Stimulated activated CD4-positive, alpha-beta T cell treated with anti-CD3 and anti-CD28 coated beads, Interleukin-4, amount 100 ng/mL, for 24 hours (primary cell): ENCODE measurements at regions not wholly inside any gene's neighbourhood (a gene's known extent, or its start where the extent isn't known, plus 50 kb on each side); places are given as distances from the start of the nearest gene placed in this dataset.
"Not testable (repeated sequence)": the region's sequence is repeated elsewhere in the genome, so short reads cannot be mapped to it uniquely, and the experiment has no call there.

ENCODE experiments used
- DNase-seq: peaks from one replicate; pipeline ENCODE4 v3.0.0-alpha.2; 2020

DNA sequence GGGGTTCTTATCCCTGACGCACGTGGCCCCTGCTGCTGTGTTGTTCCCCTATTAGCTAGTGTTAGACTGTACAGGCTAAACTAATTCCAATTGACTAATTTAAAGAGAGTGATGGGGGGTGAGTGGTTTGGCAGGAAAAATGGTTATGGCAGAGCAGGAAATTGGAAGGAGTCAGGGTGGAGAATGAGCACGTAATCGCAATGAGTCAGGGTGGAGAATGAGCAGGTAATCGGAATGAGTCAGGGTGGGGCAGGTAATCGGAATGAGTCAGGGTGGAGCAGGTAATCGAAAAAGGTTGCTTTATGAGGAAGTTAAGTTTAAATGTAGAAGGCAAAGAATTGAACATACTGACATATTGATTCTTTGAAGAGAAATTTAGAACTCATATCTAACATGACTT is 1002.6 kb upstream of the HS3ST1 start:
- DNase-seq: not testable (repeated sequence)

DNA sequence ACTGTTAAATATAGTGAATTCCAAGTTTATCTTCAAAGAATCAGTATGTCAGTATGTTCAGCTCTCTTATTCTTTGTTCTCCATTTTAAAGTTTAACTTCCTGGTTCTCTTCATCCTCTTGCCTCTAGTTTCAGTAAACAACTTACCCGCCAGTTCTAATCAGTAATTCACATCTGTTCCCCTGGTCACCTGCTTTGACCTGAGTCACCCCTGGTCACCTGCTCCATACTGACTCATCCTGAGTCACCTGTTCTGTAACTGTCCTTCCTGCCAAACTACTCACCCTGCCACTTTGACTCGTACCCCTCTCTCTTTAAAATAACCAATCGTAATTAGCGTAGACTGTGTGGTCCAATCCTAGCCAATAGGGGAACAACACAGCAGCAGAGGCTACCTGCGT is 992.7 kb upstream of the HS3ST1 start:
- DNase-seq: no peak

DNA sequence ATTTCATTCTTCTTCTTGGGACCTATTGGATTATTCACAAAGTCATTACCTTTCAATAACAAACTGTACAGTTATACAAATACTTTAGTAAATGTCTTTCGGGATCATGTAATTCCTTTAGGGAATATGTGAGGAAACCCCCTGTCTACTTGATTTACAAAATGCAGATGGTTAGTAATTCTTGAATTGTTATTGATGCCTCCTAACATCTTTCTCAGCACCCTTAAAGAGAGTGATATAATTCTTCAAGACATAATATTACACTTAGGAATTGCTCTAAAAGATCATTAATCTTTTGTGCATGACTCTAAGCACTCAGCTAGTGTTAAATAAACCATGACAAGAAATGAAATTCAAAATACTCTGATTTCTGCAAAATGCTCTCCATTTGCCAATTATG is 988.1 kb upstream of the HS3ST1 start:
- DNase-seq: no peak

DNA sequence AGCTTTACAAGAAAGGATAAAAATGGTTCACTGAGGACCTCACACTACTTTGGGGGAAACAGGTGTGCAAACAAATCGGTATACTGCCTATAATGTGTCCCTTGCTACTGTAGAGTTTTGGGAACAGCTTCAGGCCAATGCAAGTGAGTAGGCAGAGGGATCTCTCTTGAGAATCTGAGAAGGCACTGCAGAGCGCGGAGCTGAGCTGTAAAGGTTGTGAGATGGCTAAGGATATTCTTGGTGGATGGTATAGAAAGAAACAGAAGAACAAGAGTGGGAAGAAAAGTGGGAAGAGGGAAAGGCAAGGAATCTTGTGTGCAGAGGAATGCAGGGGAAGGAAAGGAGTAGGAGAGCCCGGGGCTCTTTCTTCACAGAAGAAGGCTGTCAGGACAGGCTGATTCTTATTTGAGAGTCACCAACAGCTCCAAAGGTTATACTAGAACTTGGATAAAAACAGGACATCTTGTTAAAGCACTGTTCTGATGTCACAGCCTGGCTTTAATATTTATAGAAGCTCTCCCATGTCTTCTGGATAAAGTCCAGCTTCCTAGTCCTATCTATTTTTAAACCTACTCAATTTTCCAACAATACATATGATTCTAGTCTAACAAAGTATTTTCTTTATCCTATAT is 985.6 kb upstream of the HS3ST1 start:
- DNase-seq: no peak

DNA sequence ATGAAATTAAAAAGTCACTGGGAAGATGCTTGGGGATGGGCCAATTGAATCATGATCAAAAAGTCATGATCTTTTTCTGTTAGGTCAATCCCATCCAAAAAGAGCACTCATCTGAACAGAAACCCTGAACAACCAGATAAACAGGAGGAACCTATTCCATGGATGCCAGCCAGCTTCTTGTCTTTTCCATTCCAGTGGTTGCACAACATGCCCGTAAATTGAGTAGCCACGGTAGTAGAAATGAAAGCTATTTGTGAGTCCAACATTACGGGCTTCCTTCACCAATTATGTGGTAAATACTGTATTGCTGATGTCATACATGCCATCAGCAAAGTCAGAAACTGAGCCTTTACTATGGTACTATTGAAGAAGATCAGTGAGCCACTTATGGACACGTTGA is 982.4 kb upstream of the HS3ST1 start:
- no peak for DNase-seq

DNA sequence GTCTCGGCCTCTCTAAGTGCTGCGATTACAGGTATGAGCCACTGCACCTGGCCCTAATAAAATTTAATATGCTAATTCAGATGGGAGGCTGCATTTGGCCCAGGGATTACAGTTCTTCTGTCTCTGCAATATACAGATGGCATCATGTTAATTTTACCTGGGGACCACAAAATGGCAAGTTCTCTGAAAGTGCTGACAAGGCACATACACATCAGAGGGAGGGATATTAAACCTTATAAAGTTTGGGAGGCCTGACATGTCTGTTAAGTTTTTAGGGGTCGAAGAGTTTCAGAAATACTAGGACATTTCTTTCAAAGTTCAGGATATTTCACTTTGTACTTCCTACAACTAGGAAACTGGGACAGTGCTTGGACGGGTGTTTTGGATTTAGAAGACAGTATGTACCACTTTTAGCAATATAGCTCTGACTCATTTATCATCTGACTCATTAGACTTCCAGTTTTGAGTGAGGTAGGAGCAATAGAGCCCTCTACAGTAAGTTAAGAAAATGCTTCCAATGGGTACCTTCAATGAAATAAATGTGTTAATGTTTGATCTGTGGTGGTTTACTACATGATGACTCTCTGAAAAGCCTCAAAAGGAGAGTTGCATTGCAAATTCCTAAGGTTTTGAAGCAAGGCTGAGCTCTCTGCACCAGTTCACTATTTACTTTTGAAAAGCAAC is 981.0 kb upstream of the HS3ST1 start:
- no peak for DNase-seq

DNA sequence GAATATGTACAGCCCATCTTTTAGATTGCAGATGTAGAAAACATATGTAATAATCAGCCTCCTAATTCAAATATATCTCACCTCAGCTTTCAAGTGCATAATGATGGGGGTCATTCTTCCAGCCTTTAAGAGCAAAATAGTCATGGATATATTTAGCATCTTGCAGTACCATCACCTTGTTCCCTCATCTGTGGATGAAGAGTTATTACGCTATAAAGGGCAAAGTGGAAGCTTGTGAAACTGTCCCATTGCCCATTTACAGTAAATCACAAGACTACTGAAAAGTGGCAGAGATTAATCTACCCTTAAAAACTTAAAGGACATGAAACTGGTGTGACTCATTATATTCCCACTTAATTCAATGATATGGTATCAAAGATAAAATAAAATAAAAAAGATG is 979.7 kb upstream of the HS3ST1 start:
- no peak for DNase-seq

DNA sequence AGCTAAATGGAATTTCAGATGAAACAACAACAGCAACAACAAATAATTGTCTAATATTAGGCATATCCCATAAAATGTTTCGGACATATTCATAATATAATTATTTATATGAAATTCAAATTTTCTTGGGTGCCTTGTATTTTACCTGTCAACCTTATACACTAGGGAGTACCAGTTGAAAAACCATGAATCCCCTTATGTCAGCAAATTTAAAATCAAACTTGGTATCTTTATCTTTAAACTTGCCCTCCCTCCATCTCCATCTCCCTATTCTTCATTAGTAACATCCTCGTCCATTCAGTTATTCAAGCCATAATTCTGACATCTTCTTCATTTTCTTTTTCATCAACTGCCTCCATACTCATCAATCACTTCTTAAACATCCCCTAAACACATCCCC is 974.5 kb upstream of the HS3ST1 start:
- no peak for DNase-seq

DNA sequence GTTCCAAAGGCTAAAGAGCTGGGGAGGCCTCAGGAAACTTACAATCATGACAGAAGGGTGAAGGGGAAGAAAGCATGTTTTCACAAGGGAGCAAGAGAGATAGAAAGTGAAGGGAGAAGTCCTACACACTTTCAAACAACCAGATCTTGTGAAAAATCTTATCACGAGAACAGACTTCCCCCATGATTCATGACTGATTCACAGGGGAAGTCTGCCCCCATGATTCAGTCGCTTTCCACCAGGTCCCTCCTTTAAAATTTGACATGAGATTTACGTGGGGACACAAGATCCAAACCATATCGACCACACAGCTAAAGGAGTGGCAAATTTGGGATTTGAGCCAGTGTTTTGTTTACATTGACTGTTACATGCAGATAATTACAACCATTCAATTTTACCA is 971.1 kb upstream of the HS3ST1 start:
- no peak for DNase-seq

DNA sequence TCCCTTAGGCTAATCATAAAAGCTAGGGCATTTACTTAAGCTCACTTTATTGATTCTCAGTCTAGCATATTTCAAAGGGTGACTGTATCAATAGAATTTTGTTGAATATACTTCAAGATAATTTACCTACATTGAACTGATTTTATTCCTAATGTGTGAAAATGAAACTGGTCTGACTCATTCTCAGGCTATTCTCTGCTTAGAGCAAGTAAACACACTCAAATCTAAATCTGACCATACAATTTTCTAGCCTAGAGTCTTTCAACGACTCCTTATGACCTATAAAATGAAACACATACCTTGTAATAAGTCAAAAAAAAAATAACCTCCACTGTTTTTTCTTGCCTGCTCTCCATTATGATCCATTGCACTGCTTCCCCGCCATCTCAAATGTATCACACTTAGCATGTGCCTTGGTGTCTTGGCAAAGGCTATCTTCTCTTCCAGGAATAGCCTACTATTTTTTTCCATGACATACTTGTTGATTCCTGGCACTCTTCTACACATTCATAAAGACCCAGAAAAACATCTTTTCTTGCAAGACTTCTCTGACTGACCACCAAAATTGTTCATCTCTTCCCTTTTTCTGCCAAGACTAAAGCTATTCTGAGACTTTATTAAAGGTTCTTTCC is 965.1 kb upstream of the HS3ST1 start:
- DNase-seq: no peak

DNA sequence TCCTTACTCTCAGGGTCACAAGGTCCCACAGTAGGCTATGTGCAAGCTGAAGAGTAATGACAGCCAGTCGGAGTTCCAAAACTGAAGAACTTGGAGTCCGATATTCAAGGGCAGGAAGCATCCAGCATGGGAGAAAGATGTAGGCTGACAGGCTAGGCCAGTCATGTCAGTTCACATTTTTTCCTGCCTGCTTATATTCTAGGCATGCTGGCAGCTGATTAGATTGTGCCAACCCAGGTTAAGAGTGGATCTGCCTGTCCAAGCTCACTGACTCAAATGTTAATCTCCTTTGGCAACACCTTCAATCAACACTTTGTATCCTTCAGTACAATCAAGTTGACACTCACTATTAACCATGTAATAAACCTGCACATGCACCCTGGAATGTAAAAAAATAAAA is 960.9 kb upstream of the HS3ST1 start:
- DNase-seq: no peak

DNA sequence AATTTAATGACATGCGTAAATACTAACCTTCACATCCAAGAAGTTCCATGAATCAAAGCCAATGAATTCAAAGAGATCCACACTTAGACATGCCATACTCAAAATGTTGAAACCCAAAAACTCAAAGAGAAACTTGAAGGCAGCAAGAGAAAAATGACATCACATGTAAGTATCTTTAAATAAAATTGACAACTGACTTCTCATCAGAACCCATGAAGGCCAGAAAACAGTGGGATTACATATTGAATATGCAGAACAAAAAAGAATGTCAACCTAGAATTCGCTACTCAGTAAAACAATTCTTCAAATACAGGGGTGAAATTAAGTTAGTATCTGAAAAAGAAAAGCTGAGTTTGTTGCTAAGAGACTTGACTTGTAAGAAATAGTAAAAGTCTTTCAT is 953.9 kb upstream of the HS3ST1 start:
- DNase-seq: no peak

DNA sequence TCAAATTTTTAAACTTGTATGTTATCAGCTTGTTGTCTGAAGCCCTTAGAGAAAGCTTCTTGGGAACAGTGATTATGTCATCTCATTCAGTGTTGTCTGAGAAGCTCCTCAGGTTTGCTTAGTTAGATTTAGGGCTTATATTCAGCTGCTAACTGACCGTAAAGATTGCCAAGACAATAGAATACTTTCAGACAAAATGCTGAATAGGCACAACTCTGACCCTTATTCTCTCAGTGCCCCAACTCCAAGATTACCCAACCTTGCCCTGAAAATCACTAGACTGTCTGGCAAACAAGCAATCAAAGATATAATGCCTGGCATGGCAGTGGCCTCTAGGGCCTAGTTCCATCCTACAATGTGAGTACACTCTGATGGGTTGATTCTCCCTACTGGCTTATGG is 950.5 kb upstream of the HS3ST1 start:
- DNase-seq: no peak

DNA sequence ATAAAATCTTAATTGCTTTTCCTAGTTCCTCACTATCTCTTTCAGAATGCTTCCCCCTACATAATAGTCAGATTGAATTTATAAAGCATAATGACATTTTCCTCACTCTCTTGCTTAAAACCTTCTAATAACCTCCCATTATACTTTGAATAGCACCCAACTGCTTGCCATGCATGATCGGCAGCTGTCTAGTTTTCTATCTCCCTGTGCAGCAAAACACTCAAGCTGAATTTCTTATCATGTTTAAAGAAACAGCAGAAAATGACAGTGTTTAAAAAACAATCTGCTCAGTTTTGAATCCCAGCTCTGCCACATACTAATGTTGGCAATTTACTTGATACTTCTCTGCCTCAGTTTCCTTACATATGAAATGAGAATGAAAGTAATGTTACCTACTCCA is 947.1 kb upstream of the HS3ST1 start:
- DNase-seq: no peak

DNA sequence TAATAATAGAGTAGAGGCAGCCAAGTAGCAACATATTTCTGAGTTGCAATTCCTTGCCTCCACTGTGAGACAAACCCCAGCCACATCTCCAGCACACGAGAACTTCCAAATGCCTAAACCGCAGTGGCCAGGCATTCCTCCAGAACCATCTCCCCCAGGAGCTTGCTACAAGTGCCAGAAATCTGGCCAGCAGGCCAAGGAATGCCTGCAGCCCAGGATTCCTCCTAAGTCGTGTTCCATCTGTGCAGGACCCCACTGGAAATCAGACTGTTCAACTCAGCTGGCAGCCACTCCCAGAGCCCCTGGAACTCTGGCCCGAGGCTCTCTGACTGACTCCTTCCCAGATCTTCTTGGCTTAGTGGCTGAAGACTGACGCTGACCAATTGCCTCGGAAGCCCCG is 937.2 kb upstream of the HS3ST1 start:
- DNase-seq: not testable (repeated sequence)

DNA sequence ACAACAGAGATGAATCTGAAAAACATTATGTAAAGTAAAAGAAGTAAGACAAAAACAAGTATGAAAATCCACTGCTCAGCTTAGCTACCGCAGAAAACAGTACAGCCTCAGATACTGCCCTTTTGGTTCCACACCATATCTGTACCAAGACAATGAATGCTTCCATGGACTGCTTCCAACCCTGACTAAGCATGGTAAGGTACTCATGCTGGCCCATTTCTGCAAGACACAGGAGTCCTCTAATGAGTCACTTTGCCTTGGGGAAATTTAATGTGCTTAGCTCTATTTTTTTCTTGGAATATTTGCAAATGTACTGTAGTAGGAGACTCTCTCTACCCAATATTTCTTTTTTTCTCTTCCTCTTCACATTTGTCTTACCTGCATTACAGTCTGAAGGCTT is 931.7 kb upstream of the HS3ST1 start:
- DNase-seq: no peak

DNA sequence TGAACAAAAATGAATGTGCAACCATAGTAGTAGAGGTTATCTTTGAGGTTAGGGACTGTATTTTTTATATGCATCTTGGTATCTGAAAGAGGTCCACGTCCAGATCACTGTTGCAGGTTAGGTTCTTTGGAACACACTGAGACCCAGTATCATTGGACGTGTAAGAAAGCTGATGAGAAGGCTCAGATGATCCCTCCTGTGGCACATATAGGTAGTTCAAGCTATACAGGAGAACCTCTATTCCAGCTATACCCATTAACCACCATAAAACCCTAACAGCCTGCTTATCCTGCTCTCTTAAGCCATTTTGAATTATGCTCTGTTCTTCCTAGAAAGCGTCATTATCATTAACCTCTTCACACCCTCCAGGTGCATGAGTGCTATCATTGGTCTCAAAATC is 930.7 kb upstream of the HS3ST1 start:
- DNase-seq: no peak

DNA sequence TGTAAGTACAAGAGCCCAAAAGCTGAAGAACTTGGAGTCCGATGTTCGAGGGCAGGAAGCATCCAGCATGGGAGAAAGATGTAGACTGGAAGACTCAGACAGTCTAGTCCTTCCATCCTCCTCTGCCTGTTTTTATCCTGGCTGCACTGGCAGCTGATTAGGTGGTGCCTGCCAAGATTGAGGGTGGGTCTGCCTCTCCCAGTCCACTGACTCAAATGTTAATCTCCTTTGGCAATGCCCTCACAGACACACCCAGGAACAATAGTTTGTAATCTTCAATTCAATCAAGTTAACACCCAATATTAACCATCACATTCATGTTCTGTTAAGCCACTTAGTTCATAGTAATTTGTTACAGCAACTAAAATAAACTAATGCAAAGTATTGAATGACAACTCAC is 904.4 kb upstream of the HS3ST1 start:
- not testable (repeated sequence) for DNase-seq

DNA sequence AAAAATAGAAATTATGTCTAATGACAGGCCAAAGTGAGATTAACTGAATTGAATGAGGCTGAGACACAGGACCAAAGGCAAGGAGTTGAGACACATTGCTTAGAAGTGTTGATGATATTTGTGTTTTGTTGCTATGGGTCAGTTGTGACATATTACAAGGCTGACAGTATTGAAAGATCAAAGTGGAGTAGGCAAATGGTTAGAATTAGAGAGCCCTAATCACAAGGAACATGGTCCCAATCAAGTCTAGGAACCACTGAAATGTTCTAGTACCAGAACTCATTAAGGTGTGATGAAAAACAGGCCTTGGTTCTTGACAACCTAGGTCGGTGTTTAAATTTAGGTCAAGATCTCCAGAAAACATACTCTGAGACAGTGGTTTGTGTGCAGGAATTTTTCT is 896.3 kb upstream of the HS3ST1 start:
- DNase-seq: no peak

DNA sequence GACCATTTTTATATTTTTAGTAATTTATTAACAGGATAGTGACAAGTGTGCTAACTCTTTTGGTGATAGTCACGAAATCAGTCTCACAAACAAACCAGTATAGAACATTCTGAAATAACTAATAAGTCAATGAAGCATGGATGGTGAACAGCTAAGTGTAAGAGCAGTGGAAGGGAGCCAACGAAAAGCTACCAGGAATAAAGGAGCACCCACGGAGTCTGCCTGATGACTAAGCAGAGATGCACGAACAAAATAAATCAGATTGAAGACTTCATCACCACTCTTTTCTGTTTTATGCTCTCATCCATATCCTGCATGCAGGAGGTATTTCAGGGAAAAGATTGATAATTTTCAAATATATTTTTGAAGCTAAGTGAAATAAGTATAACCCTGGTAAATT is 891.1 kb upstream of the HS3ST1 start:
- DNase-seq: no peak

DNA sequence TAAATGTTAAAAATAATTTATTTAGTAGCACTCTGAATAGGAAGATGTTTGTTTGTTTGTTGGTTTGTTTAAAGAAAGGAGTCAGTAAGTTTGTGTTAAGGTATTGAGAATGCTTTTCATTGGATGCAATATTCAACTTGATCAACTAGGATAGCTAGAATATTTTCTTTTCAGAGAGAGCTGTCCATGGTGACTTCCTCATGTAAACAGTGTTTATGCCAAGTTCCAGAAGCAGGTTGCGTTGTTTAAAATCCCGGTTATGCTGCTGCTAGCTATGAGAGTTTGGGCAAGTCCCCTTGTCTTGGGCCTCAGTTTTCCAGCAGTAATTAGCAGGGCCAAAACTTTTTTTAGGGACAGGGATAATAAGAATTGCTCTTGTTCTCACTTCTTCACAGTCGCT is 876.2 kb upstream of the HS3ST1 start:
- no peak for DNase-seq

DNA sequence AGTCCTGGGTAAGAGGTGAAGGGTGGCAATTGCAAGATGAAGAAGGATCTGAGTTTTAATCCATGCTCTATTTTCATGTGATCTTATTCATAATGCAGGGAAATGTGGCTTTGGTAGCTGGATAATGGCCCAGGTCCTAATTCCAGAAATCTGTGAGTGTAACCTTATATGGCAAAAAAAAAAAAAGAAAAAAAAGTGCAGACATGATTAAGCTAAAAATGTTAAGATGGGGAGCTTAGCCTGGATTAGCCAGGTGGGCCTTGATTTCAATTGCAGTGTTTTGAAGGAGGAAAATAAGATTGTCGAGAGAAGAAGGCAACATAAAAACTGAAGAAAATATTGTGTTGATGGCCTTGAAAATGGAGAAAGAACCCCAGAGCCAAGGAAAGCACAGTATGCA is 867.7 kb upstream of the HS3ST1 start:
- no peak for DNase-seq

DNA sequence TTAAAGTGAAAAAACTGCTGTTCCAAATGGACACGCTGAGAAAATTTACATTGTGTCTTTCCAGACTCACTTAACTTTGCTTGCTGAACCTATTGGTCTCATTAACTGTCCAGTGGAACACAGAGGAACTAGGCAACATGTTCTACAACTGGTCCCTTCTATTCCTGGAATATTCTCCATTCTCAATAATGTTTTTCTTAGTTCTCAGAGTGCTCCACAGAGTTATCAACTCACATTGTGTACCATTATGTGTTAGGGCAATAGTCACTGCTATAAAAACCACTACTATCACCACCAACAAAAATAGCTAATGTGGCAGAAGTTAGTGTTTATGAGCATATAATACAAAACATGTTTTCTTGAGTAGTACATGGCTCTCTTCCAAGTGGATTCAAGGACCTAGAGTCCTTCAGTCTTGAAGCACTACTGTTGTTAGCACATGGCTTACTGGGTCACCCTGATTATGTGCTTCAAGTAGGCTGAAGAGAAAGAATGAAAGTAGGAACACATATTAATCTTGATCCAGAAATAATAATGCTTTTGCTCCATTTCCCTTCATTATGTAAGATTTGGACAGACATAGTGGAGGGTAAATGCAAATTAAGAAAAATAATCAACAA is 865.3 kb upstream of the HS3ST1 start:
- no peak for DNase-seq

DNA sequence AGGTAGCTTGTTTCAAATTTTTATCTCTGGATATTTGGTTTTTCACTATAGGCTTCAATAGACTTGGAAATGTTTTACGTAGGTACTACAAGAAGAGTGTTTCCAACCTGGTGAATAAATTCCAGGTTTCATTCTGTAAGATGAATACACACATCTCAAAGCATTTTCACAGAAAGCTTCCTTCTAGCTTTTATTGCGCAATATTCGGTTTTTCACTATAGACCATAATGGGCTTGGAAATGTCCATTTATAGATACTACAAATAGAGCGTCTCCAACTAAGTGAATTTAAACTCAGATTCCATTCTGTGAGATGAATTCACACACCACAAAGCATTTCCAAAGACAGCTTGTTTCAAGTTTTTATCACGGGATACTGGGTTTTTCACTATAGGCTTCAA is 857.7 kb upstream of the HS3ST1 start:
- DNase-seq: no peak
